HUDEP-2 (cell line): ENCODE measurements at regions not wholly inside any gene's neighbourhood (a gene's known extent, or its start where the extent isn't known, plus 50 kb on each side); places are given as distances from the start of the nearest gene placed in this dataset.
"Not testable (repeated sequence)": the region's sequence is repeated elsewhere in the genome, so short reads cannot be mapped to it uniquely, and the experiment has no call there.

ENCODE experiments used
- DNase-seq, 76 experiments: peaks; one replicate each; lab custom pipeline; 2025; ENCODE audit not compliant: unreplicated experiment in 76 of 76; lab: John Stamatoyannopoulos, UW

DNA sequence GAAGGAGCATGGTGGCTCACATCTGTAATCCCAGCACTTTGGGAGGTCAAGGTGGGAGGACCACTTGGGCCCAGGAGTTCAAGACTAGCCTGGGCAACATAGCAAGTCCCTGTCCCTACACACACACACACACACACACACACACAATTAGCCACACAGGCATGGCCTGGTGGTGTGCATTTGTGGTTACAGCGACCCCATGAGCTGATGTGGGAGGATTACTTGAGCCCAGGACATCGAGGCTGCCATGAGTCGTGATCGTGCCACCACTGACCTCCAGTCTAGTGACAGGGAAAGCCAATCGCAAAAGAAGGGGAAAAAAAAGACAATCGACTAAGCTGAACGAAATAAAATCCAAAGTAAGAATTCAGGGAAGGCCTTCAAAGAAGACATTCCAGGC is 67.9 kb downstream of the TBX3 start:
- DNase-seq: no peak

DNA sequence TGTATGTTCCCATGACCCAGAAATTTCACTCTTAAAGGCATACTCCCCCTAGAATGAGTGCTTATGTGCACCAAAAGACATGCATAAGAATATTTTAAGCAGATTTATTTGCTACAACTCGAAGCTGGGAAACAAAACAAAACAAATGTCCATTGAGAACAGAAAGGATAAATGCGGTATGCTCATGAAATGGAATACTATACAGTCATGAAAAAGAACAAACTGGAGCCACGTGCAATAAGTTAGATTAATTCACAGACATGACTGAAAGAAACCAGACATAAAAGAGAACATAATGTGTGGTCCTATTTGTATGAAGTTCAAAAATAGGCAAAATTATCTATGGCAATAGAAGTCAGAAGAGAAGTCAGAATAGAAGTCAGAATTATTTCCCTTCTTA is 69.9 kb downstream of the TBX3 start:
- DNase-seq: no peak

DNA sequence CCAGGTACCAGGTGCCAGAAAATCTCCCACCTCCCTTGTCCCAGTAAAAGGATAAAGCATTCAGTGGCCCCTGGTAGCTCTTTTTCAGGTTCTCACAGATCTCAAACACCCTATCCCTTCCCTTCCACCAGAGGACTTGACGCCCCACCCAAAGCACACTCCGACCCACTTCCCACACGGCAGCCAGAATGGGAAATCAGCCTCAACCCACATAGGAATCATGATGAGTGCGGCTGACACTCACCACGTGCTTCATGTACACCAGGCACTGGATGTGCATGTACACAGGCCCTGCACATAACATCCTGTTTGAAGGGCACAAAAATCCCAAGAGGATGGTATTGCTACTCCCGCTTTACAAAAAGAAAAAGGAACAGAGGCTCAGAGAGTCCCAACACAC is 71.9 kb downstream of the TBX3 start:
- DNase-seq: no peak

DNA sequence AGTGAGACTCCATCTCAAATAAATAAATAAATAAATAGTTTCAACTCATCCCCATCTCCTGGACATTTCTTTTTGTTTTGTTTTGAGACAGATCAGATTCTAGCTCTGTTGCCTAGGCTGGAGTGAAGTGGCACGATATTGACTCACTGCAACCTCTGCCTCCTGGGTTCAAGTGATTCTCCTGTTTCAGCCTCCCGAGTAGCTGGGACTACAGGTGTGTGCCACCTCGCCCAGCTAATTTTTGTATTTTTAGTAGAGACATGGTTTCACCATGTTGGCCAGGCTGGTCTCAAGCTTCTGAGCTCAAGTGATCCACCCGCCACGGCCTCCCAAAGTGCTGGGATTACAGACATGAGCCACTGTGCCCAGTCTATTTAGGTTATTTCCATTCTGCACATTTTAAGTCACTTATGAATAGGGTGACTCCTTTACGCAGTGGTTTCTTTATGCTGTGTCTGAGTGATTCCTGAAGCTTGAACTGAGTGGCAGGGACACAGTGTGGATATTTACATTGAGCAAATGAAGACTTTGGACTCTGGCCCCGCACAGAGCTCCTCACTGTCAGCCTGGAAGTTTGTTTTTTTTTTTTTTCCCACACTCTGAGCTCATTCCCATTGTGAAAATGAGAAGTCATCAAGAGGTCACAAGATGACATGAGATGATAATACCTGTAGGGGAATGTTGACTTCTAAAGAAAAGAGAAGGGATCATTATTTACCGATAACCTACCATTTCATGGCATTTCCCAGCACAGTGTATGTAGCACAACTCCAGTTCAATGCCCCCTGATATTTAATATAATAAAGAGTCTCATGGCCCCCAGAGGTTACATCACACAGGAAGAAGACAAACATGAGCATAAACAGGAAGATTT is 72.6 kb downstream of the TBX3 start:
- DNase-seq: no peak

DNA sequence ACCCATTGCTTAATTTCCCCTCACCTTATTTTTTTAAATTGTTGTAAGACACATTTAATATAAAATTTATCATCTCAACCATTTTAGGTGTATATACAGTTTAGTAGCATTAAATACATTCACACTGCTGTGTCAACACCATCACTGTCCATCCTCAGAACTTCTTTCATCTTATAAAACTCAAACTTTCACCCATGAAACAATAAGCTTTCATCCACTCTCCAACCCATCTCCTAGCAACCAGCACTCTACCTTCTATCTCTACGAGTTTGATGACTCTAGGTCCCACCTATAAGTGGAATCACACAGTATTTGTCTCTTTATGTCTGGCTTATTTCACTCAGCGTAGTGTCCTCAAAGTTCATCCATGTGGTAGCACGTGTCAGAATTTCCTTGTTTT is 75.5 kb downstream of the TBX3 start:
- no peak for DNase-seq

DNA sequence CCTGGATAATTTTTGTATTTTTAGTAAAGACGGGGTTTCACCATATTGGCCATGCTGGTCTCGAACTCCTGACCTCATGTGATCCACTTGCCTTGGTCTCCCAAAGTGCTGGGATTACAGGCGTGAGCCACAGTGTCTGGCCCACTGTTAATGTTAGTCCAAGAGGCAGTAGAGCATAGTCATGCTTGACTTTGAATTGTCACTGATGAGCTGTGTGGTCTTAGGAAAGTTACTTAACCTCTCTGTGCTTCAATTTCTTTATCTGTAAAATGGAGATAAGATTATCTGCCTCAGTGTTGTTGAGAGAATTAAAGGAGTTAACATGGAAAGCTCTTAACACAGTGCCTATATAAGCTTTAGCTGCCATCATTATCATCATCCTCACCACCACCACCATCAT is 78.1 kb downstream of the TBX3 start:
- DNase-seq: no peak

DNA sequence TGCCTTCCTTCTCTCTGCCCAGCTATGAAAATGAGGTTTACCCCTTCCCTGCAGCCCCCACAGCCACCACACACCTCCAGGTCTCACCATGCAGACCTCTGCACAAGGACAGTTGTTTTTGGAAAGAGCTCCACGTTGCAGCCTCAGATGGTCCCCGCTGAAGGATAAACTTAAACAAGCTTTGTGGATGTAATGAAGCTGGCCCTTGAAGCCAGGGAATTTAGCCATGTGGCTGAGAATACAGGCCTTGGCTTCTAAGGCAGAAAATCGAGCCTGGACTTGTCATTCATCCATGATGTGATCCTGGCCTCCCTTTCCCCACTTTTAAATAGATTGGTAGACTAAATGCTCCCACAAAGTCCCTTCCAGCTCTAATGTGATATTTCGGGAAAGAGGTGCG is 79.4 kb downstream of the TBX3 start:
- no peak for DNase-seq

DNA sequence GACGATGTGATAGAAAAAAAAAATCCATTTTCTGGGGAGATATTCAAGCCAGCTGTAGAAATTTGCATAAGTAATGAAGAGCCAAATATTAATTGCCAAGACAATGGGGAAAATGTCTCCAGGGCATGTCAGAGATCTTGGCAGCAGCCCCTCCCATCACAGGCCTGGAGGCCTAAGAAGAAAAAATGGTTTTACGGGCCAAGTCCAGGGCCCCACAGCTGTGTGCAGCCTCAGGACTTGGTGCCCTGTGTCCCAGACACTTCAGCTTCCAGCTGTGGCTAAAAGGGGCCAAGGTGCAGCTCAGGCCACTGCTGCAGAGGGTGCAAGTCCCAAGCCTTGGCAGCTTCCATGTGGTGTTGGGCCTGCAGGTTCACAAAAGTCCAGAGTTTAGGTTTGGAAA is 83.4 kb downstream of the TBX3 start:
- DNase-seq: not testable (repeated sequence)

DNA sequence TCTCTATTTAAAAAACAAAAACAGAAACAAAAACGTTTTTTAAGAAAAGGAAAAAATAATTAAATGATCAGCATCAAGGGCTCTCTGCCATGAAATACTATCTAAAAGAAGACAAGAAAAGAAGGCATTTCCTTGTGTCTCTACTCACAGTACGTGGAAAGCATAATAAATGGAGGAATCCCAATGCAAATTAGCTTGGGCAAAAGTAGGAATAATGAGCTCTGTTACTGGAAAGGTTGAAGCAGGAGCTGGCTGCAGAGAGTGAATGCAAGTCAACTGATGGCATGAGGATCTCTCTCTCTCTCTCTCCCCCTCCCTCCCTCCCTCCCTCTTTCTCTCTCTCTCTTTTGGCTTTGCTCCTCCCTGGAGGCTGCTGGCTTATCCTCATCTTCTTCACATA is 85.9 kb downstream of the TBX3 start:
- DNase-seq: no peak

DNA sequence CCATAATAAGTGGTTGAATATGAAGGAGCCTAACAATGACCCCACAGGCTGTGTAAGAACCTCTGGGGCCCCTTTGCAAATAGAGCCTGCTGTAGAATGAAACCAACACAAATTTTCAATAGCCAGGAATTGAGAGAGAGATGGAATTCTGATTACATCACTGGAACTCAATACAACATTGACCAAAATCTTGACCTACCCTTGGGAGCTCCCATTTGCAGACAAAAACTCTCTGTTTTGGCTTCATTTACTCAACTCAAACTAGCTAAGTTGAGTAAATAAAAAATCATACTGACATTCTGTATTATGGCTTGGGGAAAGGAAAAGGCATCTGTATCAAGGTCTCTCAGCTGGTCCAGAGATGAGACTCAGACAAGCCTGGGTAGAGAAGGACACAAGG is 91.0 kb downstream of the TBX3 start:
- DNase-seq: no peak

DNA sequence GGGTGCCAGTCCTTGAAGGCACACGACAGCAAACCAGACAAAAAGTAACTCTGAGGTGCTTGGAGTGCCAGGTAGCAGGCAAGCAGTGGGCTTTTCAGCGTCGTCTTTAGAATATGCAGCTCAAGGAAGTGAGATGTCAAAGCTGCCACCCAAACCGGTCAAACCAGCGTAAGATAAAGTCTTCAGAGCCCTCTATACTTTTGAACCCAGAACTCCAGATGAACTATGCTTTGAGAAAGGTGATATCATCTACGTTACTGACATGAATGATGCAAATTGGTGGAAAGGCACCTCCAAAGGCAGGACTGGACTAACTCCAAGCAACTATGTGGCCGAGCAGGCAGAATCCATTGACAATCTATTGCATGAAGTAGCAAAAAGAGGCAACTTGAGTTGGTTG is 95.9 kb downstream of the TBX3 start:
- no peak for DNase-seq

DNA sequence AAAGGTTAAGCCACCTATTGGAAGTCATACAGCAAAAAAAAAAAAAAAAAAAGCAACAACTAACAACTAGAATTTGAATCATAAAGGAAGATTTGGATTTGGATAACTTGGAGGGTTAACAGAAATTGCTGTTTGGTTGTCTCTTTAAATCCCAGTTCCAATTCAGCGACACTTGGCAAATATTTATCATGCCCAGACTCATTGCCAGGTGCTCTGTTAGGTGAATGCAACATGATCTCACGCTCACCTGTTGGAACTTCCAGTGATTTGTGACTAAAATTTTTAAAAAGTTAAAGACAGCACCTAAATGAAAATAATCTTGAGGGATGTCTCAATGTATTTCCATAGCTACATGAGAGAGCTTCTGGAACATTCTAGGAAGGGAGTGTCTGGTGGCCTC is 103.7 kb downstream of the TBX3 start:
- DNase-seq: no peak

DNA sequence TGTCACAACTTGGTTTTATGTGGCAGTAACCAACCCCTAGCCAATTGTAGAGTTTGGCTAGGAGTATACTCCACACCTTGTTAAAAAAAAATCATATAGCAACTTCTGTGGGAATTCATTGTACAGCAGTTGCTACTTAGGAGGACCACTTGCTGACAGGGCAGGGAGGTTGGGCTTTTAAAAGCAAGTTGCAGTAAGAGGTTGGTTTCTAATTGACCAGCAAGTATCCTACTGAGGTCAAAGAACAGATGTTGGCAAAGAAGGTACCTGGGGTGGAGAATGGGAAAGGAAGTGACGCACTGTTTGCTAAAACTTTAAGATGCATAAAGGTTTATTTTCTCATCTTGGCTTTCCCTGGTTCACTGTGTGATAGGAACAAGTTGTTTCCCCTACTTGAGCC is 104.6 kb downstream of the TBX3 start:
- no peak for DNase-seq

DNA sequence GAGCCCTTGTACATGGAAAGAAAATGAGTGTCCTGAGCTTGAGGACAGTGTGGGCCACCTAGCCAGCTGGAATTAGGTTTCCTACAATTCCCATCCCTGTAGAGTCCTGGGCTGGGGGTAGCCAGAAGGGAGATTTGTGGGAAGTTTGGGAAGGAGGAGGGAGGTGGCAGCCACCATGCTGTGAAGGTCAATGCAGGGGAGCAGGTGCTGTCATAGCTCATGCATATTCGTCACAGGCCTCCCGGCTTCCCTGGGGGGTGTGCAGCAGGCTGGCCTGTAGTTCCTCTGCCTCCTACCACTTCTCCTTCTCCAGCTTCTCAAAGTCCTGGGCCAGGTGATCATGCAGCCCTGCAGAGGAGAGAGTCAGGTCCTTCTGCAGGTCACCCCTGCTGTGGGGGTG is 121.3 kb downstream of the TBX3 start:
- DNase-seq: no peak

DNA sequence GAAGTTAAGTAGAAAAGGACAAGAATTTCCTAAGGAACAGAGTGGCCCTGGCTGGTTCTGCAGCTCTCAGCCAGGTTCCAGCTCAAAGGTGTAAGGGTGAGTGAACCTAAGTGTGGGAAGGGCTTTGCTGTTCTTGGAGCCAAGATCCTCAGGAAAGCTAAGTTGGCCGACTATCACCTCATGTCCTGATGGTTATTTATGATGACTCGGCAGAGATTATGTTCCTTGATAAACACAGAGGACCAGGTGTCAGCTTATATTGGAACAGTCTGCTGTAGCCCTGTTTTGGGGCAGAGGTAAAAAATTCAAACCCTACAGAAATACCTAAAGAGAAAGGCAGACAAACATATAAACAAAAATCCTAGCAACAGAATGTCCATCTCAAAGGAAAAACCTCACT is 128.5 kb downstream of the TBX3 start:
- DNase-seq: no peak

DNA sequence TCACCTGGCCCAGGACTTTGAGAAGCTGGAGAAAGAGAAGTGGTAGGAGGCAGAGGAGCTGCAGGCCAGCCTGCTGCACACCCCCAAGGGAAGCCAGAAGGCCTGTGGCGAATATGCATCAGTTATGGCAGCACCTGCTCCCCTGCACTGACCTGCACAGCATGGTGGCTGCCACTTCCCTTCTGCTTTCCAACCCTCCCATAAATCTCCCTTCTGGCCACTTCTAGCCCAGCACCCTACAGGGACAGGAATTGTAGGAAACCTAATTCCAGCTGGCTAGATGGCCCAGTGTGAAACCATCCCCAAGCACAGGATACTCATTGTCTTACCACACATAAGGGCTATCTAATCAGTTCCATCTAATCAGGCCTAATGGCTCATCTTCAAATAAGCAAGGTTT is 136.3 kb downstream of the TBX3 start:
- no peak for DNase-seq

DNA sequence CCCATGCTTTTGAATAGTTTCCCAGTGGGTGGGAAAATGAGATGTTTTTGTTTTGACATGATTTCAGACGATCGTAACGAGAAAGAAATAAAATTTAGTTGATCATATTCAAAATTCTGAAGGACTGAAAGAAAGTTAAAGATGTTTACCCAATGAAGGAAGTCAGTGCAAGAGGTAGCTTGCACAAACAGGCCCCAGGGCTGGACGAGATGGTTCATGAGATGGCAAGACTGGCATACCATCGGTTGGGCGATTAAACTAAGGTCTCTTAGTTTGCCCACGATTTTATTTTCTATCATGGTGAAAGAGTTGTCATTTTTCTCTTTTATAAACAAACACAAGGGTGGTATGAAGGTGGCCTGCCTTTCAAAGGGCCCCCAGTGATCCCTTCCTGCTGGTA is 124.5 kb upstream of the TBX5 start:
- no peak for DNase-seq

DNA sequence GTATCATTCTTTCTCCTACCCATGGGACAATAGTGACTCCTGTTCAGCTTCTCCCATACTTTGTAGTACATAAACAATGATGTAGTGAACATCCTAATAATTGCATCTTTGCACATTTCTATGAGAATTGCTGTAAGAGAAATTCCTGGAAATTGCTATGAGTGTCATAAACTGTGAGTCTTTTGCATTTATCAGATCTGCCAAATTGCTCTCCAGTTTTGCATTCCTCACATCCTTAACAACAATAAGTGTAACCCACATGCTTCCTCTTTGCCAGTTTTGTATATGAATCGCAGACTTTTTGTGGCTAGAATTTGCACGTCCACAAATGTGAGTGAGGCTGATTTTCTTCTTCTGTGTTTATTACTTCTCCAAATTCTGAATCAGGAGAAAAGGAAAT is 124.0 kb upstream of the TBX5 start:
- no peak for DNase-seq

DNA sequence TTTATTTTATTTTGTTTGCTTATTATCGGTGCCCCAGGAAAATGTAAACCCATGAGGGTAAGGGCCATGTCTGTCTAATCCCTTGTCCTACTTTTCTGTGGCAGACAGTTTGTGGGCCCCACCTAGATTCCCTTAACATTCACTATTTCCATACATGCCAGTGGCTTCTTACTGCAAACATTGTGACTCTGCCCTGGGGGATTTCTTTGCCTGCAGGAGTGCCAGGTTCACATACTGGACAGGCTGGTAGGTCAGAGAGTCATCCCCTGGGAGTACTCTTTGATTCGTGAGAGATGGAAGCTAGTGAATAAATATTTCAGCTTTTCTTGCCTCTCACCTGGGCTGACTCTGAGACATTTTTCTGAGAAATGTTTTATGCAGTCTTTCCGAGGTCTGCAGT is 122.8 kb upstream of the TBX5 start:
- DNase-seq: no peak

DNA sequence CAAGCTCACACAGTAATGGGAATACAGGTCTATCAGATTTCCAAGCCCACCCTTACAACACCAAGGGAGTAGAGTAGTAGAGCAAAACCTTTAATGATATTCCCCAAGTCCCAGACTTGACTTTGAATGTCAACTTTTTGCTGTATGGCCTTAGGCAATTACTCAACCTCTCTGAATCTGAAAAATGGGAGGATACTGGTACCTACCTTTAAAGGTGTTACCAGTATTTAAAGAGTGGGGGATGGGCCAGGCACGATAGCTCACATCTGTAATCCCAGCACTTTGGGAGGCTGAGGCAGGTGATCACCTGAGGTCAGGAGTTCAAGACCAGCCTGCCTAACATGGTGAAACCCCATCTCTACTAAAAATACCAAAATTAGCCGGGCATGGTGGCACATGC is 115.2 kb upstream of the TBX5 start:
- not testable (repeated sequence) for DNase-seq

DNA sequence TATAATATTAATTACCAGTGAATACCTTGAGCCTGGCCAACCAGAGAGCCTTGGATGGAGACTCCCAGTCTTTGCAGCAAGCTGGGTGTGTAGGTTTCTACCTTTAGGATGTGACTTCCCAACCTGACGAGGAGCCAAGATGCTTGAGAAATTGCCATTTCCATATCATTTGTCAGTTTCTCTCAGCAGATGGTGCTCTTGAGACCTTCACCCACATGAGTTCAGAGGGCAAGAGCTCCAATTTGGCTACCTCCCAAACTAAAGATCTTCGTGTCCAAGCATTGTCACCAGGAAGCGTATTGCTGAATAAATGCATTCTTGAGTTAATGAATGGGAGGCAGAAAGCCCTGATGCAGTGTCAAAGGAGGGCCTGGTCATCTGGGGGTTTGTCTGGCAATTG is 106.4 kb upstream of the TBX5 start:
- DNase-seq: peak in 1 of 76 experiments; percentile 3

DNA sequence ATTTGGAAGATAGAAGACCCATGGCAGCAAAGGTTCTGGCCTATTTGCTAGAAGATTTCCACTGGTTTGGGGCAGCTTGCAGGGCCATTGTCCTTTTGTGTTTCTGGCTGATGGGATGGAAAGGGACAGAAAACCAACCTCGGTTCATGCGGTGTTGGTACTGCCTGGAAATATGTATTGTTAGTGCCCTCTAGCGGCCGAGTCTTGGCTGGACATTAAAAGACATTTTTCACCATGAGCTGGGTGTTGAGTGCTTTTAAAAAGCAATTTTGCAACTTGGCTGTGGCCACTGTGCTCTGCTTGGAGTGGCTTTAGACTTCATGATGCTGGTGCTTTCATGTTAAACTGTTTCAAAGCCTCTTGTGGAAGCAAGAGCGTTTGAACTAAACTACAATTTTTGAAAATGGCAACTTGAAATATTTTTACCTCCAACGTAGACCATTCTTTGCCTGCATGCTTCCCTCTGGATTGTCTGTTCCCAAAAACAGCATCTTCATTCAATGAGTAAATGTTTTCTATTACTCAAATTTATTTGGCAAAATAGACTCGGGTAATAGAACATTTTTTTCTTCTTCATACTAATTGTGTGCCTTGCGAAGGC is 102.7 kb upstream of the TBX5 start:
- DNase-seq: peak in 58 of 76 experiments; percentile 1 to 69 (median 18)

DNA sequence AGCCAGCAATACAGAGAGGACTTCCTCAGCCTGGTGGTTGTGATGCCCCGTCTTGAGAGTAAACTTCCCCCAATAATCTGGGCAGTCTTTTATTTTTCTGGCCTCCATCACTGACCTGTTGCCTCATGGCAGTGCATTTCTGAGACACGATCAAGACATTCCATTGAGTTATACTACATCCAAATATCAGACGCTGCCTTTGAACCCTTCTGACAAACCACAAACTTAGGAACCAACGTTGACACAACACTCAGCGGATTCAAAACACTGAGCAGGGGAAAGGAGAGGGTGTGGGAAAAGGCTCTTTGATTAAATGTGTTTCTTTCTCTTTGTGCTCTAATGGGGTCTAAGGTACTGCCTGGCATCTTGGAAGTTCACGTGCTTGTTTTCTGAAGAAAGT is 100.7 kb upstream of the TBX5 start:
- DNase-seq: no peak
